Loucy (cell line): ENCODE measurements at regions not wholly inside any gene's neighbourhood (a gene's known extent, or its start where the extent isn't known, plus 50 kb on each side); places are given as distances from the start of the nearest gene placed in this dataset.

Experiments used
- H2AFZ ChIP-seq: fragments of 200-600 bp; sonication (generic); 2 replicates; pipeline ENCODE4 v1.6.0; 2016; ENCODE audit warnings: antibody characterized with exemption, mild to moderate bottlenecking, low read length, moderate library complexity
- H3F3A ChIP-seq: fragments of 200-600 bp; 2 replicates; pipeline ENCODE4 v1.6.0; 2016; ENCODE audit warnings: antibody characterized with exemption, low read depth, mild to moderate bottlenecking
- H3K27me3 ChIP-seq: fragments of 200-600 bp; sonication (generic); 2 replicates; pipeline ENCODE4 v1.6.1; 2014; ENCODE audit warnings: low read length, mild to moderate bottlenecking; ENCODE audit not compliant: insufficient read depth, poor library complexity, severe bottlenecking
- H3K36me3 ChIP-seq: fragments of 200-600 bp; sonication (generic); 2 replicates; pipeline ENCODE4 v1.6.1; 2016; ENCODE audit warnings: low read length; ENCODE audit not compliant: insufficient read depth
- H3K4me1 ChIP-seq: fragments of 200-600 bp; sonication (generic); 2 replicates; pipeline ENCODE4 v1.5.1; 2014; ENCODE audit warnings: low read length, mild to moderate bottlenecking; ENCODE audit not compliant: insufficient read depth, poor library complexity, severe bottlenecking
- H3K4me2 ChIP-seq: fragments of 200-600 bp; sonication (generic); 2 replicates; pipeline ENCODE4 v1.6.0; 2014; ENCODE audit warnings: antibody characterized with exemption, low read length, low read depth, mild to moderate bottlenecking; ENCODE audit not compliant: poor library complexity, severe bottlenecking
- H3K4me3 ChIP-seq: fragments of 200-600 bp; sonication (generic); 2 replicates; pipeline ENCODE4 v1.5.1; 2014; ENCODE audit warnings: low read length, mild to moderate bottlenecking, mixed read lengths; ENCODE audit not compliant: poor library complexity, severe bottlenecking
- H3K79me2 ChIP-seq: fragments of 200-600 bp; sonication (generic); 2 replicates; pipeline ENCODE4 v1.6.1; 2014; ENCODE audit warnings: low read length; ENCODE audit not compliant: insufficient read depth
- H3K9ac ChIP-seq: fragments of 200-600 bp; sonication (generic); 2 replicates; pipeline ENCODE4 v1.6.0; 2014; ENCODE audit warnings: mild to moderate bottlenecking, low read depth, low read length, moderate library complexity; ENCODE audit not compliant: poor library complexity, severe bottlenecking
- H3K9me2 ChIP-seq: fragments of 200-600 bp; sonication (generic); replicated peaks from 2 replicates; pipeline ENCODE4 v1.6.1; 2016; ENCODE audit warnings: low read depth, low read length, mixed read lengths
- H3K9me3 ChIP-seq: fragments of 200-600 bp; sonication (generic); 2 replicates; pipeline ENCODE4 v1.6.1; 2014; ENCODE audit warnings: mild to moderate bottlenecking, antibody characterized with exemption, low read length, low read depth; ENCODE audit not compliant: insufficient read depth
- H4K20me1 ChIP-seq: fragments of 200-600 bp; sonication (generic); 2 replicates; pipeline ENCODE4 v1.6.0; 2014; ENCODE audit warnings: antibody characterized with exemption, low read length, mild to moderate bottlenecking; ENCODE audit not compliant: insufficient read depth, poor library complexity, severe bottlenecking
- CTCF ChIP-seq: fragments of 200-600 bp; sonication (generic); conservative IDR thresholded peaks from 2 replicates; pipeline ENCODE4 v1.5.1; 2014; ENCODE audit warnings: mild to moderate bottlenecking, antibody characterized with exemption, low read length
- EZH2phosphoT487 ChIP-seq: fragments of 200-600 bp; IDR thresholded peaks from 2 replicates; pipeline ENCODE4 v1.6.1; 2018; ENCODE audit warnings: antibody characterized with exemption, mild to moderate bottlenecking, moderate library complexity, borderline replicate concordance

GRCh38 chr1:10932088-10932487, 80.4 kb upstream of the TARDBP start:
- Histone ChIP-seq H2AFZ (no peak overlapping the region), H3F3A (peaks cover 2% of the 10 kb centered on the region; the same call in 1 of the 2 replicates), H3K9ac (peak overlapping the region; percentile 67), H3K79me2 (no peaks in the 10 kb centered on the region), H3K4me3 (peak overlapping the region; percentile 3), H3K36me3 (no peaks in the 10 kb centered on the region), H4K20me1 (no peaks in the 10 kb centered on the region), H3K9me3 (peaks cover 9% of the 10 kb centered on the region), H3K4me1 (peaks cover 38% of the 10 kb centered on the region), H3K27me3 (no peaks in the 10 kb centered on the region), H3K4me2 (peak overlapping the region; percentile 57), H3K9me2 (no peaks in the 10 kb centered on the region)
- TF ChIP-seq EZH2phosphoT487 (no peak), CTCF (no peak)

- Histone ChIP-seq H3K9me3 (no peaks in the 10 kb centered on the region), H3K79me2 (peaks cover 13% of the 10 kb centered on the region; the same call in 1 of the 2 replicates), H3K27me3 (no peaks in the 10 kb centered on the region), H3K9me2 (no peaks in the 10 kb centered on the region), H4K20me1 (no peaks in the 10 kb centered on the region), H3K4me2 (no peak overlapping the region), H3F3A (peaks cover 2% of the 10 kb centered on the region; the same call in 1 of the 2 replicates), H3K36me3 (no peaks in the 10 kb centered on the region), H3K4me1 (peaks cover 58% of the 10 kb centered on the region), H3K9ac (peak overlapping the region; percentile 45), H2AFZ (no peak overlapping the region), H3K4me3 (no peak overlapping the region)
- TF ChIP-seq CTCF = no peak
- no peak for TF ChIP-seq EZH2phosphoT487
Observed at GRCh38 chr1:10934150-10934818, 78.2 kb upstream of the TARDBP start.

- no peak for TF ChIP-seq EZH2phosphoT487
- TF ChIP-seq CTCF = no peak
- Histone ChIP-seq H3K27me3 (no peaks in the 10 kb centered on the region), H3K4me3 (no peak overlapping the region), H3K4me1 (peaks cover 68% of the 10 kb centered on the region), H3K9me2 (no peaks in the 10 kb centered on the region), H2AFZ (no peak overlapping the region), H3F3A (peaks cover 6% of the 10 kb centered on the region; the same call in 1 of the 2 replicates), H3K9me3 (no peaks in the 10 kb centered on the region), H3K79me2 (peaks cover 13% of the 10 kb centered on the region; the same call in 1 of the 2 replicates), H3K9ac (peak overlapping the region; percentile 45), H4K20me1 (no peaks in the 10 kb centered on the region), H3K36me3 (no peaks in the 10 kb centered on the region), H3K4me2 (no peak overlapping the region)
Observed at GRCh38 chr1:10935246-10935645, 77.2 kb upstream of the TARDBP start.
